ENCODE measurements at regions not wholly inside any gene's neighbourhood (a gene's known extent, or its start where the extent isn't known, plus 50 kb on each side); places are given as distances from the start of the nearest gene placed in this dataset.

DNA sequence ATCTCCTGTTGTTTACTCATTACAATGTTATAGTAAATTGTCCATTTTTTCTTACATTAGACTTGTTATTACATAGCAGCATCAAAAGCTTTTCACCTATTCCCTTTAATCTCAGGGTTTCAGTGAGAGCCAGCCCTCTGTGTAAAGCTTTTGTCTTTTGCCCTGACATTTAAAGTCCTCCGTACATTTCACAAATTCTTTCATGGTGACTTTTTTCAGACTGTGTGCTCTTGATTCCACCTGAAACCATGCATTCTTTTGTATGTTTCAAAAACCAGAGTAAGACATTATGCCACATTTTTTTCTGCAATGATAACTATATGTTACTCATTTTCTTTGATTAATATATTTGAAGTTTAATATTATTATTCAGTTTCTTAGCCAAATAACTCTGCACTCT, 781.4 kb upstream of the ROBO1 start:
- H3K9me3 ChIP-seq = no peaks in the 10 kb centered on the region
- WGBS, 2 donors = 70 to 81% methylated on average over 1 of the region's 1 CpG
- intact Hi-C loops (cut with DNase I; ENCODE audit: low total_unique reads) = no loop called here
- no peak overlapping the region for H3K4me3 ChIP-seq
- TF ChIP-seq, protein P1, sequence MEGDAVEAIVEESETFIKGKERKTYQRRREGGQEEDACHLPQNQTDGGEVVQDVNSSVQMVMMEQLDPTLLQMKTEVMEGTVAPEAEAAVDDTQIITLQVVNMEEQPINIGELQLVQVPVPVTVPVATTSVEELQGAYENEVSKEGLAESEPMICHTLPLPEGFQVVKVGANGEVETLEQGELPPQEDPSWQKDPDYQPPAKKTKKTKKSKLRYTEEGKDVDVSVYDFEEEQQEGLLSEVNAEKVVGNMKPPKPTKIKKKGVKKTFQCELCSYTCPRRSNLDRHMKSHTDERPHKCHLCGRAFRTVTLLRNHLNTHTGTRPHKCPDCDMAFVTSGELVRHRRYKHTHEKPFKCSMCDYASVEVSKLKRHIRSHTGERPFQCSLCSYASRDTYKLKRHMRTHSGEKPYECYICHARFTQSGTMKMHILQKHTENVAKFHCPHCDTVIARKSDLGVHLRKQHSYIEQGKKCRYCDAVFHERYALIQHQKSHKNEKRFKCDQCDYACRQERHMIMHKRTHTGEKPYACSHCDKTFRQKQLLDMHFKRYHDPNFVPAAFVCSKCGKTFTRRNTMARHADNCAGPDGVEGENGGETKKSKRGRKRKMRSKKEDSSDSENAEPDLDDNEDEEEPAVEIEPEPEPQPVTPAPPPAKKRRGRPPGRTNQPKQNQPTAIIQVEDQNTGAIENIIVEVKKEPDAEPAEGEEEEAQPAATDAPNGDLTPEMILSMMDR (IDR thresholded peaks at IDR 0.05) = no peak
- TF ChIP-seq POLR2A (IDR thresholded peaks at IDR 0.05) = no peak
- no peaks in the 10 kb centered on the region for H3K27me3 ChIP-seq
- no peak for DNase-seq
- no peaks in the 10 kb centered on the region for H3K4me1 ChIP-seq
- no peaks in the 10 kb centered on the region for H3K36me3 ChIP-seq (ENCODE audit: low read depth, missing control alignments)
- H3K27ac ChIP-seq = no peak overlapping the region

DNA sequence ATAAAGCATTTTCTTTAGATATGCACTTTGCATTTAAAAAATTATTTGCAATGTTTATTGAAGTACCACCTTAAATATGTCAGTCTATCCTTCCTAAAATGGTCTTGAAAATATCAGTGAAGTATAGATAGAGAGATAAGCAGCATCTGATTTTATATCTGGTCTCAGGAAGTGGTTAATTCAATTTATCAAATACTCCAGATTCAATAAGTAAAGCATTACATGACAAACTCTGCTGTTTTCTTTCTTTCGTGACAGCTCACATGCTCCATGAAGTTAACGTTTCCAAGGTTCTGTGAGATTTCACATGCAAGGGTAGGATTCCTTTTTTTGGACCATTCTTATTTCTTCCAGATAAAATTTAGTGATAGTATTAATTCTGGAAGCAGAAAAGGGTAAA, 775.4 kb upstream of the ROBO1 start:
- Histone ChIP-seq H3K4me1 (no peaks in the 10 kb centered on the region), H3K27me3 (no peaks in the 10 kb centered on the region), H3K4me3 (no peak overlapping the region), H3K9me3 (no peaks in the 10 kb centered on the region), H3K27ac (no peak overlapping the region), H3K36me3 (ENCODE audit: low read depth, missing control alignments) (no peaks in the 10 kb centered on the region)
- no peak for TF ChIP-seq POLR2A (IDR thresholded peaks at IDR 0.05)
- TF ChIP-seq, protein P1 (IDR thresholded peaks at IDR 0.05) = no peak
- WGBS, 2 donors = 85 to 90% methylated on average over 2 of the region's 2 CpGs
- no peak for DNase-seq
- intact Hi-C loops (cut with DNase I; ENCODE audit: low total_unique reads) = no loop called here

DNA sequence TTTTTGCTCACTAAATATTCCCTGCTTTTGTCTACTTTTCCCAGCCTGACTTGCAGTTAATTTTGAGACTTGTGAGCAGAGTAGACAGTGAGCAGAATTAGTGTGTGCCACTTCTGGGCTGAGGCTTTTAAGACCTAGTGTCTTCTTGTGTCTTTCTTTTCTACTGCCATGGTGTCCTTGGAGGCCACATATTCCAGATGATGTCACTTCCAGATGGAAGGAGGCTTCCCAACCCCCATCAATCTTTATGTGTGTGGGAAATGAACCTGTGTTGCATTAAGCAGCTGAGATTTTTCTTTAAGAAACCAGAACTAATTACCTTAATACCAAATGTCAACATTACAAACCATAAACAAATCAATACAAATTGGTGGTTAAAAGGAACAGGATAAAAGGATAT, 774.7 kb upstream of the ROBO1 start:
- Histone ChIP-seq H3K4me1 (no peaks in the 10 kb centered on the region), H3K4me3 (no peak overlapping the region), H3K9me3 (no peaks in the 10 kb centered on the region), H3K27me3 (no peaks in the 10 kb centered on the region), H3K36me3 (ENCODE audit: low read depth, missing control alignments) (no peaks in the 10 kb centered on the region), H3K27ac (no peak overlapping the region)
- DNase-seq = no peak
- no peak for TF ChIP-seq POLR2A (IDR thresholded peaks at IDR 0.05)
- TF ChIP-seq, protein P1 (IDR thresholded peaks at IDR 0.05) = no peak
- intact Hi-C loops (cut with DNase I; ENCODE audit: low total_unique reads) = no loop called here

DNA sequence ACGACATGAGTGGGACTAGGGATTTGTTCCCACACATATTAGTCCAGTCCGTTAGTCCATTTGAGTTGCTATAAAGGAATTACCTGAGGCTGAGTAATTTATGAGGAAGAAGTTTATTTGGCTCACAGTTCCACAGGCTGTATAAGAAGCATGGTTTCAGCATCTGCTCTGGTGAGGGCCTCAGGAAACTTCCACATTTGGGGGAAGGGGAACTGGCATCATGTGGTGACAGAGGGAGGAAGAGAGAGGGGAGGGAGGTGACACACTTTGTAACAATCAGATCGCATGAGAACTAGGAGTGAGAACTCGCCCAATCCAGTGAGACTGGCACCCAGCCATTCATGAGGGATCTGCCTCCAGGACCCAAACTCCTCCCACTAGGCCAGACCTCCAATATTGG, 769.9 kb upstream of the ROBO1 start:
- 53 to 77% methylated on average over 4 of the region's 4 CpGs for WGBS, 2 donors
- Histone ChIP-seq H3K27me3 (no peaks in the 10 kb centered on the region), H3K4me1 (no peaks in the 10 kb centered on the region), H3K9me3 (no peaks in the 10 kb centered on the region), H3K4me3 (no peak overlapping the region), H3K36me3 (ENCODE audit: low read depth, missing control alignments) (no peaks in the 10 kb centered on the region), H3K27ac (no peak overlapping the region)
- DNase-seq = no peak
- intact Hi-C loops (cut with DNase I; ENCODE audit: low total_unique reads) = no loop called here
- no peak for TF ChIP-seq POLR2A (IDR thresholded peaks at IDR 0.05)
- TF ChIP-seq, protein P1 (IDR thresholded peaks at IDR 0.05) = no peak

DNA sequence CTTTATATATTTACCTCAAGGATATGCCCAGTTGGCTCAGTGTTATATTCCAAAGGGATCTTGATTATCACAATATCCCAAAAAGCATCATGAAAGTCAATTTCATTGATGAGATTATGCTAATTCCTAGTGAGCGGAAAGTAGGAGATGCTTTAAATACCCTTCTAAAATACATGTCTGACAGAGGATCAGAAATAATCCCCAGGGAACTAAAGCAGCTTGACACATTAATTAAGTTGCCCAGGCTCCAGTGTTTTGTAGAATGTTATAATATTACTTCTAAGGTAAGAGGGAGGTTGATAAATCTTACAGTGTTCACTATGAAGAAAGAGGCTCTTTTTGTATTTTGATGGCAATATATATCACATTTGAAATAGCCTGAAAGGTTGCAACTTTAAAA, 767.5 kb upstream of the ROBO1 start:
- H3K4me3 ChIP-seq = no peak overlapping the region
- 81 to 94% methylated on average over 1 of the region's 1 CpG for WGBS, 2 donors
- no peak for DNase-seq
- H3K9me3 ChIP-seq = no peaks in the 10 kb centered on the region
- TF ChIP-seq, protein P1 (IDR thresholded peaks at IDR 0.05) = no peak
- no peak for TF ChIP-seq POLR2A (IDR thresholded peaks at IDR 0.05)
- H3K27ac ChIP-seq = no peak overlapping the region
- no peaks in the 10 kb centered on the region for H3K36me3 ChIP-seq (ENCODE audit: low read depth, missing control alignments)
- intact Hi-C loops (cut with DNase I; ENCODE audit: low total_unique reads) = no loop called here
- no peaks in the 10 kb centered on the region for H3K4me1 ChIP-seq
- H3K27me3 ChIP-seq = no peaks in the 10 kb centered on the region

Measured in testis (tissue), 2 donors.